ENCODE measurements at regions not wholly inside any gene's neighbourhood (a gene's known extent, or its start where the extent isn't known, plus 50 kb on each side); places are given as distances from the start of the nearest gene placed in this dataset.
"Not testable (repeated sequence)": the region's sequence is repeated elsewhere in the genome, so short reads cannot be mapped to it uniquely, and the experiment has no call there.

DNA sequence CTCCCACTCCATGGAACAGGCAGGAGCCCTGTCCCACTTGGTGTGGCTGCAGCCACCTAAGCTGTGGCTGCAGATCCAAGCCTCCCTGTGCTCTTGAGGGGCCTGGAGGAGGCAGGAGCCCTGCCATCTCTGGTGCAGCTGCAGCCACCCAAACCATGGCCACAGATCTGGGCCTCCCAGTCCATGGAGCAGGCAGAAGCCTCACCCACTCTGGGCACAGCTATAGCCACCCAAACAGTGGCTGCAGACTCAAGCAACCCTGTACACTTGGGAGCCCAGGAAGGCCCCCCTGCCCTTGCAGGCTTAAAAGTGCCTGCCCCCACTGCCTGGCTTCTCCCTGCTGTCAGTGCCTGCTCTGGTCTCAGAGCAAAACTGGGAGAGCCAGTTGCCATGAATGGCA is 320.3 kb downstream of the RFPL4B start:
- H3K9me3 Mint-ChIP-seq (ENCODE audit: low read depth) = no peaks in the 10 kb centered on the region

DNA sequence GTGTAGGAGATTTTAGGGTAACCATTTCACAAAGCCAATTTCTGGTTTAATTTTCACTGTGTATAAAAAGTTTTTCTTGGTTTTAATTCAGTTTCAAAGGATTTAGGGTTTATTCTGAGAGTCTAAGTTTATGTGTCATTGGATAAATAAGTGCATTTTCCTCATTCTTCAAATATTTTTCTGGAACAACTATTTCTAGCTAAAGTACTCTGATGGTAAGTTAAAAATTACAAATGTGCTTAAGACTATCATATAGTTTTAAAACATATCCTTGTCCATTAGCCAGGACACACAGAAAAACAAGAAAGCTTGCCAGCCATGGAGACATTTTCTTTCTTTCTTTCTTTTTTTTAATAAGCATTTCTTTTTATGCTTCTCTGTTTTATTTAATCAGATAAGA is 333.0 kb downstream of the RFPL4B start:
- no peak overlapping the region for H3K27ac Mint-ChIP-seq
- H3K4me1 Mint-ChIP-seq = no peaks in the 10 kb centered on the region
- no peaks in the 10 kb centered on the region for H3K9me3 Mint-ChIP-seq (ENCODE audit: low read depth)
- no peak overlapping the region for H3K4me3 Mint-ChIP-seq
- CTCF ChIA-PET = no interaction called here
- no peaks in the 10 kb centered on the region for H3K27me3 Mint-ChIP-seq
- no peaks in the 10 kb centered on the region for H3K36me3 Mint-ChIP-seq (ENCODE audit: low read depth)
- POLR2A ChIA-PET = no interaction called here
- ATAC-seq (no peak), DNase-seq (no peak)
- intact Hi-C loops (cut with DNase I, micrococcal nuclease) = no loop called here

More for the DNA sequence above, 320.3 kb downstream of the RFPL4B start:
- no peaks in the 10 kb centered on the region for H3K4me1 Mint-ChIP-seq
- POLR2A ChIA-PET = no interaction called here
- ATAC-seq (no peak), DNase-seq (no peak)
- intact Hi-C loops (cut with DNase I, micrococcal nuclease) = no loop called here
- no peaks in the 10 kb centered on the region for H3K27me3 Mint-ChIP-seq
- CTCF ChIA-PET = no interaction called here
- no peak overlapping the region for H3K4me3 Mint-ChIP-seq
- no peaks in the 10 kb centered on the region for H3K36me3 Mint-ChIP-seq (ENCODE audit: low read depth)
- no peak overlapping the region for H3K27ac Mint-ChIP-seq

DNA sequence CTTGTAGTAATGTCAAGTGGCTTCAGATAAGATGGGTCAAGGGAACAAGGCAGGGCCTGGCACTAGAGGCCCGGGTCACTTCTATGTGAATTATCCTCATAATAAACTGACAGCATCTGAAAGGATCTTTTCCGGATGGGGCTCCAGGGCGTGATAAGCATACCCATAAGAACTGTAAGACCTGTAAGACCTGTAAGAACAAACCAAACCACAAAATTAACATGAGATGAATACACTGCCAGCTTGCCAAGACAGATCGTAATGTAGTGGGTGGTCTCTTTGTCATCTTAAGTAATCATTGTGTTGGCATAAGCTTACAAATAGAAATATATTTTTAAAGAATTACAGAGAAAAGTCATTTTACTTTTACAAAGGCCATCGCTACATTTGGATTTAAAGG is 334.9 kb downstream of the RFPL4B start:
- Mint-ChIP-seq H3K9me3 (ENCODE audit: low read depth) (no peaks in the 10 kb centered on the region), H3K4me3 (no peak overlapping the region), H3K27me3 (no peaks in the 10 kb centered on the region), H3K4me1 (no peaks in the 10 kb centered on the region), H3K27ac (no peak overlapping the region), H3K36me3 (ENCODE audit: low read depth) (no peaks in the 10 kb centered on the region)
- no peak for ATAC-seq
- intact Hi-C loops (cut with DNase I, micrococcal nuclease) = no loop called here
- ChIA-PET CTCF (interaction anchor here (0.6 kb wide), 1 partner anchor 127 kb away, joined by 3 read pairs; no protein-coding TSS in a partner anchor), POLR2A (no interaction called here)
- DNase-seq = no peak

DNA sequence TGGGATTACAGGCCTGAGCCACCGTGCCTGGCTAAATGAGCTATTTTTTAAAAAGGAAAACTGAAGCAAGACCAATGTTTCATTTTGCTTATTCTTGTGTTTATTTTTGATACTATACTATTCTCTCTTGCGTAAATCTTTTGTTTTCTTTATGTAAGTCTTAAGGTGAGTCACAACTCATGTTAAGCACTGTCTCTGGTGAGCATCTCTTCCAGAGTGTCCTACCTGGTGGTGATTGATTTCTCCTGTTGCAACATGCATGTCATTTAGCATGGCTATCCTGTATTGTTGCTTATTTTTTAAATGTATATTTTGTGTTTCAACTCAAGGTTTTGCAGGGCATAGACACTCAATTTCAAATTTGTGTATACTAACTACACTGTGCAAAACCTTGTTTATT is 336.0 kb downstream of the RFPL4B start:
- Mint-ChIP-seq H3K4me3 (no peak overlapping the region), H3K27ac (no peak overlapping the region), H3K36me3 (ENCODE audit: low read depth) (no peaks in the 10 kb centered on the region), H3K4me1 (no peaks in the 10 kb centered on the region), H3K27me3 (no peaks in the 10 kb centered on the region), H3K9me3 (ENCODE audit: low read depth) (no peaks in the 10 kb centered on the region)
- no peak for ATAC-seq
- DNase-seq = no peak
- intact Hi-C loops (cut with DNase I, micrococcal nuclease) = no loop called here
- CTCF ChIA-PET = no interaction called here
- POLR2A ChIA-PET = no interaction called here

DNA sequence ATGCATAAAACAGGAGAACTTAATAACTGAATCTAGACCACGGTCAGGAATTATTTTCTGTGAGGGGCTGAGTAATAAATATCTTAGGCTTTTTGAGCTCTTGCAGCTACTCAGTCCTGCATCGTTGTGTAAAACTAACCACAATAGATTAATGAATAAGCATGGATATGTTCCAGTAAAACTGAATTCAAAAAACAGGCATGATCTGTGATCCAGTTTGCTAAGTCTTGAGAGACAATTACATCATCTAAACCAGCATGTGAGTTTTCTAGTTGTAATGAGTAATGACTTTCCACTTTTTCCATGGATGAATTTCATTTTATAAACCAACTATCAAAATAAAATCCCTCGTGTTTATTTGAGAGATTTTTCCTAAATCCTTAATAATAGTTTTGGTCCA is 336.8 kb downstream of the RFPL4B start:
- Mint-ChIP-seq H3K9me3 (ENCODE audit: low read depth) (no peaks in the 10 kb centered on the region), H3K27me3 (peaks cover 3% of the 10 kb centered on the region), H3K27ac (no peak overlapping the region), H3K36me3 (ENCODE audit: low read depth) (no peaks in the 10 kb centered on the region), H3K4me1 (peaks cover 4% of the 10 kb centered on the region), H3K4me3 (no peak overlapping the region)
- ChIA-PET CTCF (no interaction called here), POLR2A (no interaction called here)
- no peak for ATAC-seq
- intact Hi-C loops (cut with DNase I, micrococcal nuclease) = no loop called here
- no peak for DNase-seq

DNA sequence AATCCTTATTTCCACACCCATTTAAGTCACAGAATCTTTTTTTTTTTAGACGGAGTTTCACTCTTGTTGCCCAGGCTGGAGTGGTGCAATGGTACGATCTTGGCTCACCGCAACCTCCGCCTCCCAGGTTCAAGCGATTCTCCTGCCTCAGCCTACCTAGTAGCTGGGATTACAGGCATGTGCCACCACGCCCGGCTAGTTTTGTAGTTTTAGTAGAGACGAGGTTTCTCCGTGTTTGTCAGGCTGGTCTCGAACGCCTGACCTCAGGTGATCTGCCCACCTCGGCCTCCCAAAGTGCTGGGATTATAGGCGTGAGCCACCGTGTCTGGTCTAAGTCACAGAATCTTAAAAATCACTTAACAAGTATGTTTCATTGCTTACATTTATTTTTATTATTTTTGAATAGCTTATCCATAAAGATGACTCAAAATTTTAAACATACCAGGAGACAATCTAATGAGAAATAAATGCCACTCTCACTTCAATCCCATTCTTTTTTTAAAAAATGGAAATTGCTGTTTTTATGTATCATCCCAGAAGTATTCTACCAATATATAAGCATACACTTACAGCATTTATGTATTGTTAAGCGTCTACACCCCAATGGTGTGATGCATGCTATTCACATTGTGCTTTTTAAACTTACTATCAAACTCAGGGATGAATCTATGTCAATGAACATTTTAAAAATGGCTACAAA is 338.5 kb downstream of the RFPL4B start:
- intact Hi-C loops (cut with DNase I, micrococcal nuclease); H3K9me3 Mint-ChIP-seq (ENCODE audit: low read depth); CTCF ChIA-PET; H3K4me3 Mint-ChIP-seq; H3K4me1 Mint-ChIP-seq; H3K27ac Mint-ChIP-seq; DNase-seq; ATAC-seq; H3K27me3 Mint-ChIP-seq; POLR2A ChIA-PET; H3K36me3 Mint-ChIP-seq (ENCODE audit: low read depth): not testable (repeated sequence)

DNA sequence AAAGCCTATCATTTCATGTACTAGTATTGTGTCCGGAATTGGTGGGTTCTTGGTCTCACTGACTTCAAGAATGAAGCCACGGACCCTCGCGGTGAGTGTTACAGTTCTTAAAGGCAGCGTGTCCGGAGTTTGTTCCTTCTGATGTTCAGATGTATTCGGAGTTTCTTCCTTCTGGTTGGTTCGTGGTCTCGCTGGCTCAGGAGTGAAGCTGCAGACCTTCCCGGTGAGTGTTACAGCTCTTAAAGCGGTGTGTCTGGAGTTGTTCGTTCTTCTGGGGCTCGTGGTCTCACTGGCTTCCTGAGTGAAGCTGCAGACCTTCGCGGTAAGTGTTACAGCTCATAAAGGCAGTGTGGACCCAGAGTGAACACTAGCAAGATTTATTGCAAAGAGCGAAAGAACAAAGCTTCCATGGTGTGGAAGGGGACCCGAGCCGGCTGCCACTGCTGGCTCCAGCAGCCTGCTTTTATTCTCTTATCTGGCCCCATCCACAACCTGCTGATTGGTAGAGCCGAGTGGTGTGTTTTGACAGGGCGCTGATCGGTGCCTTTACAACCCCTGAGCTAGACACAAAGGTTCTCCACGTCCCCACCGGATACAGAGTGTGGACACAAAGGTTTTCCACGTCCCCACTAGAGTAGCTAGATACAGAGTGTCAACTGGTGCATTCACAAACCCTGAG is 341.5 kb downstream of the RFPL4B start:
- intact Hi-C loops (cut with DNase I, micrococcal nuclease); H3K4me3 Mint-ChIP-seq; ATAC-seq; H3K27ac Mint-ChIP-seq; POLR2A ChIA-PET; H3K4me1 Mint-ChIP-seq; DNase-seq; H3K9me3 Mint-ChIP-seq (ENCODE audit: low read depth); H3K36me3 Mint-ChIP-seq (ENCODE audit: low read depth); H3K27me3 Mint-ChIP-seq: not testable (repeated sequence)
- CTCF ChIA-PET = interaction anchor here (0.6 kb wide), 1 partner anchor 1218 kb away, joined by 3 read pairs; no protein-coding TSS in a partner anchor

DNA sequence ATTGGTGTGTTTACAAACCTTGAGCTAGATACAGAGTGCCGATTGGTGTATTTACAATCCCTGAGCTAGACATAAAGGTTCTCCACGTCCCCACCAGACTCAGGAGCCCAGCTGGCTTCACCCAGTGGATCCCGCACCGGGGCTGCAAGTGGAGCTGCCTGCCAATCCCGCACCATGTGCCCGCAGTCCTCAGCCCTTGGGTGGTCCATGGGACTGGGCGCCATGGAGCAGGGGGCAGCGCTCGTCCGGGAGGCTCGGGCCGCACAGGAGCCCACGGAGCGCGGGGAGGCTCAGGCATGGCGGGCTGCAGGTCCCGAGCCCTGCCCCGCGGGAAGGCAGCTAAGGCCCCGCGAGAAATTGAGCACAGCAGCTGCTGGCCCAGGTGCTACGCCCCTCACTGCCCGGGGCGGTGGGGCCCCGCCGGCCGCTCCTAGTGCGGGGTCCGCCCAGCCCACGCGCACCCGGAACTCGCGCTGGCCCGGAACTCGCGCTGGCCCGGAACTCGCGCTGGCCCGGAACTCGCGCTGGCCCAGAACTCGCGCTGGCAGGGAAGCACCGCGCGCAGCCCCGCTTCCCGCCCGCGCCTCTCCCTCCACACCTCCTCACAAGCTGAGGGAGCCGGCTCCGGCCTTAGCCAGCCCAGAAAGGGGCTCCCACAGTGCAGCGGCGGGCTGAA is 342.2 kb downstream of the RFPL4B start:
- H3K4me3 Mint-ChIP-seq; CTCF ChIA-PET; intact Hi-C loops (cut with DNase I, micrococcal nuclease): not testable (repeated sequence)

DNA sequence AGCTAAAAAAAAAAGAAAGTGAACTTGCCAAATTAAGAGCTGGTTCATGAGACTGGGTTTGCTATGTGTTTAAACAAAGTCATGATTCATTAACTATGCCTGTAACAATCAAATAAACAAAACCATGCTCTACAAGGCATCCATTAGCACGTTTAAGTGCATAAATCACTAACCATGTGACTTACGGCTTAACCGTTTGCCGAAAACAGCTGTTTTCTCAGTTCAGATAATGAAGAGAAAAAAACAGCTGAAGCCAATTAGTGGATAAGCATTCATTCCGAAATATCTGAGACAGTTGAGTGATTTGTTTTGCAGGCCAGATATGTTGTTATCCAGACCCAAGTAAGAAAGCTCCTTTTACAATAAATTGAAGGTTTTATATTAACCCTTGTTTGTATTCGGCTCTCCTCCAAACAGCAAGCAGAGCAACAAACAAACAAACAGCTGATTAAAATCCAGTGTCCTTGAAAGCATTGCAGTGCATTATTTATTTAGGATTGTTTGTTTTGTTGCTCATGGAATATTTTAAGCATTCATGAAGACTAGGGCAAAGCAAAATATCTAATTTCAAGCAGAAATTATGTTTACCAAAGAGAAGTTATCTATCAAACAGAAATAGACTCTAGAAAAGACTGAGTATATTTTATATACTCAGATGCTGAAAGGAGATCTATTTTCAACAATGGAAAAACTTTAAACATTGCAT is 343.5 kb downstream of the RFPL4B start:
- Mint-ChIP-seq H3K36me3 (ENCODE audit: low read depth) (no peaks in the 10 kb centered on the region), H3K4me3 (no peak overlapping the region), H3K27me3 (peaks cover 3% of the 10 kb centered on the region), H3K27ac (no peak overlapping the region), H3K4me1 (peaks cover 4% of the 10 kb centered on the region), H3K9me3 (ENCODE audit: low read depth) (no peaks in the 10 kb centered on the region)
- ChIA-PET POLR2A (no interaction called here), CTCF (no interaction called here)
- intact Hi-C loops (cut with DNase I, micrococcal nuclease) = no loop called here
- ATAC-seq (no peak), DNase-seq (no peak)

More for the DNA sequence above, 342.2 kb downstream of the RFPL4B start:
- H3K9me3 Mint-ChIP-seq (ENCODE audit: low read depth); H3K27me3 Mint-ChIP-seq; H3K36me3 Mint-ChIP-seq (ENCODE audit: low read depth); ATAC-seq; H3K4me1 Mint-ChIP-seq; POLR2A ChIA-PET; H3K27ac Mint-ChIP-seq; DNase-seq: not testable (repeated sequence)

DNA sequence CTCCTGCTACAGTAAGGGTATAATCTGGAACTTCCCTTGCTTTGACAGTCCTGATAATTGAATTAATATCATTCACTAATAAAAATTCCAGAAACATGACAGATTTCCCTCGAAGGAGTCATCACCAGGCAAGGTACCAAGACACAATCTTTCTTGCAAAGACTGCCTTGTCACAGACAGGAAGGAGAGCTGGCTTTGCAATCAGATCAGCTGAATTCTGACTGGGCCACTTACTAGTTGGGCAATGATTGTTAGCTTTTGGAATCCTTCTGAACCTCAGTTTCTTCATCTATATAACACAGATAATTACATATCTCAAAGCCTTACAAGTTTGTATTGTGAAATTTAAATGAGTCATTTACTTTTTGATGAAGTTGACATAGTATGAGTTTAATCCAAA is 344.2 kb downstream of the RFPL4B start:
- no peak for ATAC-seq
- ChIA-PET CTCF (no interaction called here), POLR2A (no interaction called here)
- Mint-ChIP-seq H3K27me3 (peaks cover 3% of the 10 kb centered on the region), H3K4me3 (no peak overlapping the region), H3K36me3 (ENCODE audit: low read depth) (no peaks in the 10 kb centered on the region), H3K27ac (no peak overlapping the region), H3K9me3 (ENCODE audit: low read depth) (no peaks in the 10 kb centered on the region), H3K4me1 (peaks cover 4% of the 10 kb centered on the region)
- no peak for DNase-seq
- intact Hi-C loops (cut with DNase I, micrococcal nuclease) = no loop called here

DNA sequence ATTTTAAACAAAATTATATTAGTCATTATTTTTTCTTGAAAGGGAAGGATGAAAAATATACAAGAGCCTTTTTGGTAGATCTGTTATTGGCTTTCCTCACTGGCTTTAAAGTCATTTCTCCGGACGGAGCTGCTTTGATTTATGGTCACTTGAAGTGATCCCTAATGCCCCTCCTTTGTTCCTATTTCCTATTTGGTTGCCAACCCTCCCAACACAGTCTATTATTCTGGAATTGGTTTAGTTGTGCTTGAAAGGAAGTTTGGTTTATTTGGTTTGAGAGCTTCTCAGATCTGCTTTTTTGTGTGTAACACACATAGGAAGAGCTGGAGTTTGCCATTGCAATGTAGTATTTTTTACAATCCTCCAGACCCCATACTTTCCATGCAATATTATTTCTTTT is 347.9 kb downstream of the RFPL4B start:
- H3K9me3 Mint-ChIP-seq (ENCODE audit: low read depth) = no peaks in the 10 kb centered on the region
- ChIA-PET CTCF (no interaction called here), POLR2A (no interaction called here)
- H3K4me3 Mint-ChIP-seq = no peak overlapping the region
- no peak for ATAC-seq
- no peak for DNase-seq
- no peaks in the 10 kb centered on the region for H3K27me3 Mint-ChIP-seq
- no peak overlapping the region for H3K27ac Mint-ChIP-seq
- no peaks in the 10 kb centered on the region for H3K4me1 Mint-ChIP-seq
- H3K36me3 Mint-ChIP-seq (ENCODE audit: low read depth) = no peaks in the 10 kb centered on the region
- intact Hi-C loops (cut with DNase I, micrococcal nuclease) = no loop called here

DNA sequence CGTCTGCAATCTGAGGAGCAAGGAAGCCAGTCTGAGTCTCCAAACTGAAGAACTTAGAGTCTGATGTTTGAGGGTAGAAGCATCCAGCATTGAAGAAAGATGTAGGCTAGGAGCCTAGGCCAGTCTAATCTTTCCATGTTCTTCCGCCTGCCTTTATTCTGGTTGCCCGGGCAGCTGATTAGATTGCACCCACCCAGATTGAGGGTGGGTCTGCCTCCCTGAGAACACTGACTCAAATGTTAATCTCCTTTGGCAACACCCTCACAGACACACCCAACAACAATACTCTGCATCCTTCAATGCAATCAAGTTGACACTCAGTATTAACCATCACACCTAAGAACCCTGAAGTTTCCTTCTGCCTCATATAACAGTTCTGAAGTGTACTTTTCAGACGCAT is 350.1 kb downstream of the RFPL4B start:
- H3K9me3 Mint-ChIP-seq (ENCODE audit: low read depth) = no peaks in the 10 kb centered on the region
- H3K4me1 Mint-ChIP-seq = no peaks in the 10 kb centered on the region
- ChIA-PET POLR2A (no interaction called here), CTCF (no interaction called here)
- DNase-seq (no peak), ATAC-seq (no peak)
- intact Hi-C loops (cut with DNase I, micrococcal nuclease) = no loop called here
- H3K36me3 Mint-ChIP-seq (ENCODE audit: low read depth) = no peaks in the 10 kb centered on the region
- no peak overlapping the region for H3K4me3 Mint-ChIP-seq
- no peak overlapping the region for H3K27ac Mint-ChIP-seq
- H3K27me3 Mint-ChIP-seq = no peaks in the 10 kb centered on the region

Data from activated CD4-positive, alpha-beta T cell treated with anti-CD3 and anti-CD28 coated beads for 36 hours (primary cell).